Transverse colon (tissue), 4 donors: ENCODE measurements at regions not wholly inside any gene's neighbourhood (a gene's known extent, or its start where the extent isn't known, plus 50 kb on each side); places are given as distances from the start of the nearest gene placed in this dataset.

Experiments
- EP300 ChIP-seq: sonication (generic); formaldehyde crosslinking; IDR thresholded peaks from one replicate; pipeline ENCODE4 v1.6.1; 2017; ENCODE audit warnings: antibody characterized with exemption, low read depth
- POLR2A ChIP-seq: fragments of 450-650 bp; IDR thresholded peaks from one replicate; pipeline ENCODE4 v1.6.1; 2016; ENCODE audit warnings: antibody characterized with exemption, mild to moderate bottlenecking, moderate library complexity
- POLR2AphosphoS5 ChIP-seq, 3 donors: sonication (generic); formaldehyde crosslinking; IDR thresholded peaks; one replicate each; pipeline ENCODE4 v1.6.1; 2016; ENCODE audit warnings: antibody characterized with exemption in 3 of 3
- TF ChIP-seq, protein P1 (sequence below), 5 experiments: fragments of 200-600 bp in 3 of 5; fragments of 450-650 bp in 2 of 5; sonication (generic) in 3 of 5; IDR thresholded peaks; 1 replicate in 2 of 5; 2 replicates in 3 of 5; pipeline ENCODE4 v1.5.1; 2016 to 2017; ENCODE audit warnings: antibody characterized with exemption in 5 of 5, inconsistent platforms in 3 of 5, mild to moderate bottlenecking in 2 of 5, moderate library complexity in 1 of 5

DNA sequence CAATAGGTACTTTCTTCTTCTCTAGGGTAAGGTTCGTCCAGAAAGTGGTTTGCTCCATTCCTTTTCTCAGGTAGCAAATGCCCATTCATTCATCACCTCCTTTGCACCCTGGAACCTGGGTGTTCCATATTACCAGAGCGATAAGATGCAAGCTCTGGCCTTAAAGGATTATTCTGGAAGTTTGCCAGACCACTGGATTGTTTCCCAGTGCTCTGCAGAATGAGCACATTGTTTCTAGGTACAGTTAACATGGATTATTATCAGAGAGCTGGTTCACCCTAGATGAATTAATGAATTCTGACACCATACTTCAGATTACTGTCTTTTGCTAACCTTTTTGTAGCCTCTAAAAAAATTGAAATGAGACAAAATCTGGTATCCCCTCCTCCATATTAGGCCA, 170.9 kb upstream of the BMP4 start:
- TF ChIP-seq POLR2AphosphoS5 (IDR thresholded peaks at IDR 0.05) (no peak), POLR2A (no peak), EP300 (no peak)
- TF ChIP-seq, protein P1, sequence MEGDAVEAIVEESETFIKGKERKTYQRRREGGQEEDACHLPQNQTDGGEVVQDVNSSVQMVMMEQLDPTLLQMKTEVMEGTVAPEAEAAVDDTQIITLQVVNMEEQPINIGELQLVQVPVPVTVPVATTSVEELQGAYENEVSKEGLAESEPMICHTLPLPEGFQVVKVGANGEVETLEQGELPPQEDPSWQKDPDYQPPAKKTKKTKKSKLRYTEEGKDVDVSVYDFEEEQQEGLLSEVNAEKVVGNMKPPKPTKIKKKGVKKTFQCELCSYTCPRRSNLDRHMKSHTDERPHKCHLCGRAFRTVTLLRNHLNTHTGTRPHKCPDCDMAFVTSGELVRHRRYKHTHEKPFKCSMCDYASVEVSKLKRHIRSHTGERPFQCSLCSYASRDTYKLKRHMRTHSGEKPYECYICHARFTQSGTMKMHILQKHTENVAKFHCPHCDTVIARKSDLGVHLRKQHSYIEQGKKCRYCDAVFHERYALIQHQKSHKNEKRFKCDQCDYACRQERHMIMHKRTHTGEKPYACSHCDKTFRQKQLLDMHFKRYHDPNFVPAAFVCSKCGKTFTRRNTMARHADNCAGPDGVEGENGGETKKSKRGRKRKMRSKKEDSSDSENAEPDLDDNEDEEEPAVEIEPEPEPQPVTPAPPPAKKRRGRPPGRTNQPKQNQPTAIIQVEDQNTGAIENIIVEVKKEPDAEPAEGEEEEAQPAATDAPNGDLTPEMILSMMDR (IDR thresholded peaks at IDR 0.05), result no peak
